TTC549 (cell line): ENCODE measurements at regions not wholly inside any gene's neighbourhood (a gene's known extent, or its start where the extent isn't known, plus 50 kb on each side); places are given as distances from the start of the nearest gene placed in this dataset.

Experiments used
- FAIRE-seq: peaks from 2 replicates; lab custom pipeline; 2012; peaks lifted over from hg19 to GRCh38; lab: Jason Lieb, UNC

GRCh38 chr5:125336401-125336800 is 590.0 kb upstream of the ZNF608 start:
- no peak for FAIRE-seq

GRCh38 chr5:125337294-125337693 is 590.9 kb upstream of the ZNF608 start:
- FAIRE-seq: no peak

- no peak for FAIRE-seq
These were observed 592.2 kb upstream of the ZNF608 start for GRCh38 chr5:125338440-125339174.

GRCh38 chr5:125341436-125341835 is 595.0 kb upstream of the ZNF608 start:
- FAIRE-seq: no peak

GRCh38 chr5:125343015-125343414 is 596.6 kb upstream of the ZNF608 start:
- FAIRE-seq: no peak

- FAIRE-seq: no peak
These were observed 599.9 kb upstream of the ZNF608 start for GRCh38 chr5:125346316-125346715.

- FAIRE-seq: no peak
These were observed 601.8 kb upstream of the ZNF608 start for GRCh38 chr5:125348221-125348692.

- FAIRE-seq: no peak
These were observed 602.7 kb upstream of the ZNF608 start for GRCh38 chr5:125348936-125349831.

GRCh38 chr5:125357660-125358059 is 611.2 kb upstream of the ZNF608 start:
- FAIRE-seq: no peak

GRCh38 chr5:125365747-125366146 is 619.3 kb upstream of the ZNF608 start:
- FAIRE-seq: no peak

- FAIRE-seq: no peak
These were observed 621.3 kb upstream of the ZNF608 start for GRCh38 chr5:125367702-125368101.

GRCh38 chr5:125370461-125371205 is 624.2 kb upstream of the ZNF608 start:
- FAIRE-seq: no peak

- FAIRE-seq: no peak
These were observed 626.5 kb upstream of the ZNF608 start for GRCh38 chr5:125372694-125373631.

- no peak for FAIRE-seq
These were observed 628.7 kb upstream of the ZNF608 start for GRCh38 chr5:125375143-125375542.

- FAIRE-seq: no peak
These were observed 629.7 kb upstream of the ZNF608 start for GRCh38 chr5:125376059-125376641.

- FAIRE-seq: no peak
These were observed 630.7 kb upstream of the ZNF608 start for GRCh38 chr5:125377141-125377540.

- FAIRE-seq: no peak
These were observed 634.9 kb upstream of the ZNF608 start for GRCh38 chr5:125381290-125381689.

- FAIRE-seq: no peak
These were observed 637.6 kb upstream of the ZNF608 start for GRCh38 chr5:125384071-125384470.

GRCh38 chr5:125390326-125390725 is 643.9 kb upstream of the ZNF608 start:
- no peak for FAIRE-seq

- FAIRE-seq: no peak
These were observed 646.9 kb upstream of the ZNF608 start for GRCh38 chr5:125393221-125393815.
